Spleen (tissue), 11 donors: ENCODE measurements at regions not wholly inside any gene's neighbourhood (a gene's known extent, or its start where the extent isn't known, plus 50 kb on each side); places are given as distances from the start of the nearest gene placed in this dataset.

Experiments used
- DNase-seq: peaks from one replicate; pipeline ENCODE4 v3.0.0-alpha.2; 2020
- H3K27ac ChIP-seq, 8 donors: fragments of 200-600 bp; sonication (generic) in 7 of 8; 1 replicate in 4 of 8; 2 replicates in 4 of 8; pipeline versions ENCODE4 v1.5.0 to v1.8.0; 2016 to 2021; ENCODE audit warnings: inconsistent platforms in 4 of 8, mild to moderate bottlenecking in 4 of 8, moderate library complexity in 1 of 8
- H3K27me3 ChIP-seq, 7 donors: fragments of 200-600 bp; sonication (generic) in 6 of 7; replicated peaks in 1 of 7; 1 replicate in 4 of 7; 2 replicates in 3 of 7; pipeline versions ENCODE4 v1.5.0 to v1.8.0; 2016 to 2021; ENCODE audit warnings: inconsistent platforms in 3 of 7, mild to moderate bottlenecking in 1 of 7
- H3K36me3 ChIP-seq, 6 donors: fragments of 200-600 bp; sonication (generic) in 5 of 6; 1 replicate in 4 of 6; 2 replicates in 2 of 6; pipeline versions ENCODE4 v1.5.0 to v1.8.0; 2016 to 2021; ENCODE audit warnings: inconsistent platforms in 2 of 6
- H3K4me1 ChIP-seq, 6 donors: fragments of 200-600 bp; sonication (generic) in 5 of 6; 1 replicate in 3 of 6; 2 replicates in 3 of 6; pipeline versions ENCODE4 v1.5.0 to v1.8.0; 2016 to 2021; ENCODE audit warnings: inconsistent platforms in 3 of 6
- H3K4me3 ChIP-seq, 8 donors: fragments of 200-600 bp; sonication (generic) in 7 of 8; 1 replicate in 4 of 8; 2 replicates in 4 of 8; pipeline versions ENCODE4 v1.5.0 to v1.8.0; 2016 to 2021; ENCODE audit warnings: inconsistent platforms in 4 of 8, mild to moderate bottlenecking in 4 of 8, moderate library complexity in 2 of 8
- H3K9me3 ChIP-seq, 8 donors: fragments of 200-600 bp; sonication (generic) in 7 of 8; 1 replicate in 4 of 8; 2 replicates in 4 of 8; pipeline versions ENCODE4 v1.5.0 to v1.8.0; 2016 to 2021; ENCODE audit warnings: inconsistent platforms in 4 of 8
- POLR2A ChIP-seq, 3 donors: fragments of 450-650 bp; IDR thresholded peaks; one replicate each; pipeline ENCODE4 v1.5.1; 2017; ENCODE audit warnings: antibody characterized with exemption in 3 of 3, mild to moderate bottlenecking in 1 of 3
- POLR2AphosphoS5 ChIP-seq, 3 donors: sonication (generic); formaldehyde crosslinking; IDR thresholded peaks; one replicate each; pipeline ENCODE4 v1.5.1; 2017; ENCODE audit warnings: antibody characterized with exemption in 3 of 3
- WGBS, 5 donors: extraction: QIAGEN DNeasy Blood & Tissue Kit in 3 of 5; methylation state at CpG; one replicate each; pipeline versions ENCODE4 v1.1.5 to v1.1.7; 2013 to 2018; 5-methylcytosine and 5-hydroxymethylcytosine counted together
- intact Hi-C: fragments of 100-400 bp; cut with DNase I; formaldehyde crosslinking; loops from one replicate; pipeline ENCODE4 v1.15.0; 2023; ENCODE audit warnings: low total_unique reads
- TF ChIP-seq, protein P1 (sequence below), 11 experiments: fragments of 200-600 bp in 7 of 11; fragments of 450-650 bp in 4 of 11; sonication (generic) in 4 of 11; IDR thresholded peaks in 8 of 11; conservative IDR thresholded peaks in 3 of 11; 1 replicate in 7 of 11; 2 replicates in 4 of 11; pipeline versions ENCODE4 v1.4.0 to v1.8.0; 2016 to 2021; ENCODE audit warnings: antibody characterized with exemption in 11 of 11, inconsistent platforms in 4 of 11, mild to moderate bottlenecking in 1 of 11
- donor health status: healthy with polysubstance abuse.
- donor health status: DM: no; HTN: no; CAD: no; lungs with moderate emphysema.
- donor health status: DM: no; HTN: no; CAD: no.
- donor health status: Bipolar disorder and iron deficiency.
- donor health status: healthy.
- donor health status: DM: no; HTN: no; CAD: no.
- donor health status: DM: yes; HTN: yes; CAD: no.

GRCh38 chr5:133696782-133697507, 84.6 kb upstream of the FSTL4 start:
- peak; percentile 39 for DNase-seq
- WGBS, 5 donors = 90 to 97% (median 93%) methylated on average over 9 to 10 of the region's 10 CpGs

DNA sequence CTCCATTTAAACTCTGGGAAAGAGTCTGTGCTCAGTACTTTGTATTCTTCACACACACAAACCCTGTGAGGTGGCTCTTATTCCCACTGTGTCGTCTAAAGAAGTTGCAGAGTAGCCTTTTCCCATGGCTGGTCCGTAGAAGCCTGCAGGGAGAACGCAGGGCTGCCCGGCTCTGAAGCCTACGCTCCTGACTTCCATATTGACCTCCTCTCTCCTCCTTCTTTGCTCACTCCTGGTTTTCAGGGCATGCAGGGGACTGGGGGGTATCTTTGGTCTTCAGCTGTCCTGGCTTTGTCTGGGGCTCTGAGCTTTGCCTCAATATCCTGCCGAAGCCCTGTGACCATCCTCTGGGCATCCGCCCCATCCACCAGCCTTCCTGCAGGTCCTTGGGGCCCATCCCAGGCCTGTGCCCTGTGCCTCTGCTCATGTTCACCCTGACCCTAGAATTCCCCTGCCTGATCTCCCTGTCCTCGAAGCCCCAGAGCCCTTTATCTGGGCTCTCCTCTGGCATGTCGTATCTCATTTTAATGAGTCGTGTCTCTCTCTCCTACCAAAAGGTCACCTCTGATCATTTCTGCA, 83.8 kb upstream of the FSTL4 start:
- no peaks in the 10 kb centered on the region for H3K9me3 ChIP-seq
- TF ChIP-seq POLR2AphosphoS5 (IDR thresholded peaks at IDR 0.05) = no peak
- TF ChIP-seq, protein P1, sequence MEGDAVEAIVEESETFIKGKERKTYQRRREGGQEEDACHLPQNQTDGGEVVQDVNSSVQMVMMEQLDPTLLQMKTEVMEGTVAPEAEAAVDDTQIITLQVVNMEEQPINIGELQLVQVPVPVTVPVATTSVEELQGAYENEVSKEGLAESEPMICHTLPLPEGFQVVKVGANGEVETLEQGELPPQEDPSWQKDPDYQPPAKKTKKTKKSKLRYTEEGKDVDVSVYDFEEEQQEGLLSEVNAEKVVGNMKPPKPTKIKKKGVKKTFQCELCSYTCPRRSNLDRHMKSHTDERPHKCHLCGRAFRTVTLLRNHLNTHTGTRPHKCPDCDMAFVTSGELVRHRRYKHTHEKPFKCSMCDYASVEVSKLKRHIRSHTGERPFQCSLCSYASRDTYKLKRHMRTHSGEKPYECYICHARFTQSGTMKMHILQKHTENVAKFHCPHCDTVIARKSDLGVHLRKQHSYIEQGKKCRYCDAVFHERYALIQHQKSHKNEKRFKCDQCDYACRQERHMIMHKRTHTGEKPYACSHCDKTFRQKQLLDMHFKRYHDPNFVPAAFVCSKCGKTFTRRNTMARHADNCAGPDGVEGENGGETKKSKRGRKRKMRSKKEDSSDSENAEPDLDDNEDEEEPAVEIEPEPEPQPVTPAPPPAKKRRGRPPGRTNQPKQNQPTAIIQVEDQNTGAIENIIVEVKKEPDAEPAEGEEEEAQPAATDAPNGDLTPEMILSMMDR (IDR thresholded peaks at IDR 0.05 in 8 of 11, conservative IDR thresholded peaks at IDR 0.05 in 3 of 11) = no peak
- no peak for TF ChIP-seq POLR2A (IDR thresholded peaks at IDR 0.05)
- DNase-seq = peak; percentile 51
- intact Hi-C loops = no loop called here
- no peak overlapping the region for H3K27ac ChIP-seq
- H3K4me1 ChIP-seq = no peaks in the 10 kb centered on the region
- H3K4me3 ChIP-seq = no peak overlapping the region
- H3K27me3 ChIP-seq = peaks cover 0 to 8% (median 0%) of the 10 kb centered on the region in 7 donors
- 85 to 89% (median 87%) methylated on average over 10 of the region's 10 CpGs for WGBS, 5 donors
- H3K36me3 ChIP-seq = no peaks in the 10 kb centered on the region

More at GRCh38 chr5:133696782-133697507, 84.6 kb upstream of the FSTL4 start:
- Histone ChIP-seq H3K9me3 (no peaks in the 10 kb centered on the region), H3K27ac (no peak overlapping the region), H3K4me3 (no peak overlapping the region), H3K27me3 (peaks cover 0 to 6% (median 0%) of the 10 kb centered on the region in 7 donors), H3K4me1 (no peaks in the 10 kb centered on the region), H3K36me3 (no peaks in the 10 kb centered on the region)
- TF ChIP-seq, protein P1 (IDR thresholded peaks at IDR 0.05 in 8 of 11, conservative IDR thresholded peaks at IDR 0.05 in 3 of 11) = no peak
- TF ChIP-seq POLR2AphosphoS5 (IDR thresholded peaks at IDR 0.05) (no peak), POLR2A (IDR thresholded peaks at IDR 0.05) (no peak)
- intact Hi-C loops = no loop called here

GRCh38 chr5:133694181-133694831, 82.0 kb upstream of the FSTL4 start:
- 68 to 80% (median 76%) methylated on average over 5 to 6 of the region's 6 CpGs for WGBS, 5 donors
- peak; percentile 44 for DNase-seq
- TF ChIP-seq, protein P1 (IDR thresholded peaks at IDR 0.05 in 8 of 11, conservative IDR thresholded peaks at IDR 0.05 in 3 of 11) = no peak
- TF ChIP-seq POLR2AphosphoS5 (IDR thresholded peaks at IDR 0.05) (no peak), POLR2A (IDR thresholded peaks at IDR 0.05) (no peak)

DNA sequence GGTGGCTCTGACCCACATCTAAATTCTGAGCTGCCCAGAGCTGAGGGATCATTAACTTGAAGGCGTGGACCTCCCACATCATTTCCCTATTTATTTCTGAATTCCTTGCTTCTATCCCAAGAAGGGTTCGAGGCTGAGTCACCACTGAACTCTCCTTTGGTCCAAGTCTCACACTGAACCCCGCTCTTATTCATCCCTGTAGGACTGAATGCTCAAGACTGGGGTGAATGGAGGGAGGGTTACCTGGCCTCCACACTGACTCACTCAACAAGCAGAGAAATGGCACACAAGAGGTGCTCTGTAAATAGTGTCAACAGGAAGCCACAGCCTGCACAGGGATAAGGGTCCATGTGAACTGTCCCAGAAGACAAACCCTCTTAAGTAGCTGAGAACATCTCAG, 79.1 kb upstream of the FSTL4 start:
- H3K27ac ChIP-seq = no peak overlapping the region
- DNase-seq = no peak
- 63 to 81% (median 74%) methylated on average over 3 of the region's 3 CpGs for WGBS, 5 donors
- H3K4me1 ChIP-seq = no peaks in the 10 kb centered on the region
- peaks cover 0 to 51% (median 0%) of the 10 kb centered on the region in 7 donors for H3K27me3 ChIP-seq
- no peaks in the 10 kb centered on the region for H3K9me3 ChIP-seq
- no peak overlapping the region for H3K4me3 ChIP-seq
- TF ChIP-seq POLR2A (IDR thresholded peaks at IDR 0.05) (no peak), POLR2AphosphoS5 (IDR thresholded peaks at IDR 0.05) (no peak)
- TF ChIP-seq, protein P1 (IDR thresholded peaks at IDR 0.05 in 8 of 11, conservative IDR thresholded peaks at IDR 0.05 in 3 of 11) = no peak
- no peaks in the 10 kb centered on the region for H3K36me3 ChIP-seq
- intact Hi-C loops = no loop called here

More at GRCh38 chr5:133694181-133694831, 82.0 kb upstream of the FSTL4 start:
- peaks cover 0 to 26% (median 0%) of the 10 kb centered on the region in 7 donors for H3K27me3 ChIP-seq
- H3K4me3 ChIP-seq = no peak overlapping the region
- no peaks in the 10 kb centered on the region for H3K4me1 ChIP-seq
- no peaks in the 10 kb centered on the region for H3K9me3 ChIP-seq
- H3K36me3 ChIP-seq = no peaks in the 10 kb centered on the region
- H3K27ac ChIP-seq = no peak overlapping the region
- intact Hi-C loops = no loop called here
